ENCODE measurements at regions not wholly inside any gene's neighbourhood (a gene's known extent, or its start where the extent isn't known, plus 50 kb on each side); places are given as distances from the start of the nearest gene placed in this dataset.

DNA sequence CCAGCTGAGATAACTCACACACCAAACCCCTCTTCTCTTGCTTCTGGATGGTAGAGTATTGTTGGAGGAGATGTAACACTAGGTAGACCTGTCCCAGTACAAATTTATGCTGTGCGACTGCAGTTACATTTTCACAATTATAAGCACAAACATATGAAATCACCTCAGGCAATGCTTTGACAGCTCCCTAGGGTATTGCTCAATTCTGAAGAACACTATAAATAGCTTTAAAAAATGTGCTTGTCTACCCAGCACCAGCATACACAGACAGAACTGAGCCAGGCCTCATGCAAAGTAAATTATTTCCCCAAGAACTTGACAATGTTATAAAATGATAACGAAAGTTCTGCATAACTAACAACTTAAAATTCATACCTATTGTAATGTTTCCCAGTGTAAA lies 1999.1 kb upstream of the ADGRL3 start:
- TF ChIP-seq, protein P1, sequence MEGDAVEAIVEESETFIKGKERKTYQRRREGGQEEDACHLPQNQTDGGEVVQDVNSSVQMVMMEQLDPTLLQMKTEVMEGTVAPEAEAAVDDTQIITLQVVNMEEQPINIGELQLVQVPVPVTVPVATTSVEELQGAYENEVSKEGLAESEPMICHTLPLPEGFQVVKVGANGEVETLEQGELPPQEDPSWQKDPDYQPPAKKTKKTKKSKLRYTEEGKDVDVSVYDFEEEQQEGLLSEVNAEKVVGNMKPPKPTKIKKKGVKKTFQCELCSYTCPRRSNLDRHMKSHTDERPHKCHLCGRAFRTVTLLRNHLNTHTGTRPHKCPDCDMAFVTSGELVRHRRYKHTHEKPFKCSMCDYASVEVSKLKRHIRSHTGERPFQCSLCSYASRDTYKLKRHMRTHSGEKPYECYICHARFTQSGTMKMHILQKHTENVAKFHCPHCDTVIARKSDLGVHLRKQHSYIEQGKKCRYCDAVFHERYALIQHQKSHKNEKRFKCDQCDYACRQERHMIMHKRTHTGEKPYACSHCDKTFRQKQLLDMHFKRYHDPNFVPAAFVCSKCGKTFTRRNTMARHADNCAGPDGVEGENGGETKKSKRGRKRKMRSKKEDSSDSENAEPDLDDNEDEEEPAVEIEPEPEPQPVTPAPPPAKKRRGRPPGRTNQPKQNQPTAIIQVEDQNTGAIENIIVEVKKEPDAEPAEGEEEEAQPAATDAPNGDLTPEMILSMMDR (IDR thresholded peaks at IDR 0.05) = no peak
- TF ChIP-seq POLR2AphosphoS5 (IDR thresholded peaks at IDR 0.05) = no peak
- no peak for TF ChIP-seq POLR2A (IDR thresholded peaks at IDR 0.05)
- TF ChIP-seq EP300 (IDR thresholded peaks at IDR 0.05) = no peak
